Neuronal stem cell (in vitro differentiated cells): ENCODE measurements at regions not wholly inside any gene's neighbourhood (a gene's known extent, or its start where the extent isn't known, plus 50 kb on each side); places are given as distances from the start of the nearest gene placed in this dataset.
"Not testable (repeated sequence)": the region's sequence is repeated elsewhere in the genome, so short reads cannot be mapped to it uniquely, and the experiment has no call there.

ENCODE experiments used
- DNase-seq: peaks from one replicate; pipeline ENCODE4 v3.0.0-alpha.2; 2013; ENCODE audit warnings: low spot score
- H2AFZ ChIP-seq: one replicate; pipeline ENCODE4 v1.6.1; 2013; ENCODE audit warnings: mild to moderate bottlenecking, low read length, inconsistent platforms
- H2AK5ac ChIP-seq: 2 replicates; pipeline ENCODE4 v1.6.1; 2013; ENCODE audit warnings: low read depth, mild to moderate bottlenecking, inconsistent platforms, low read length, moderate library complexity, mixed read lengths
- H2BK120ac ChIP-seq: 2 replicates; pipeline ENCODE4 v1.6.1; 2013; ENCODE audit warnings: low read depth, mild to moderate bottlenecking, inconsistent platforms, low read length, moderate library complexity, mixed read lengths
- H2BK12ac ChIP-seq: one replicate; pipeline ENCODE4 v1.6.1; 2013; ENCODE audit warnings: low read length, inconsistent platforms
- H2BK15ac ChIP-seq: 2 replicates; pipeline ENCODE4 v1.6.1; 2013; ENCODE audit warnings: mild to moderate bottlenecking, low read length, inconsistent platforms, mixed read lengths
- H2BK5ac ChIP-seq: one replicate; pipeline ENCODE4 v1.6.1; 2013; ENCODE audit warnings: inconsistent platforms, mild to moderate bottlenecking, low read length, moderate library complexity
- H3K14ac ChIP-seq: one replicate; pipeline ENCODE4 v1.6.1; 2013; ENCODE audit warnings: low read length, inconsistent platforms
- H3K18ac ChIP-seq: 2 replicates; pipeline ENCODE4 v1.6.1; 2013; ENCODE audit warnings: low read length, inconsistent platforms
- H3K23ac ChIP-seq: 2 replicates; pipeline ENCODE4 v1.6.1; 2013; ENCODE audit warnings: low read depth, mild to moderate bottlenecking, mixed read lengths, low read length, inconsistent platforms; ENCODE audit not compliant: poor library complexity
- H3K27ac ChIP-seq: replicated peaks from 3 replicates; pipeline ENCODE4 v1.5.1; 2013; ENCODE audit warnings: low read length, inconsistent platforms
- H3K27me3 ChIP-seq, 3 experiments: 2 replicates each; pipeline ENCODE4 v1.6.1; 2013; ENCODE audit warnings: low read length in 3 of 3, mild to moderate bottlenecking in 2 of 3, inconsistent platforms in 1 of 3, low read depth in 1 of 3, mixed read lengths in 1 of 3, moderate library complexity in 1 of 3; ENCODE audit not compliant: control insufficient read depth in 3 of 3, insufficient read depth in 3 of 3
- H3K36me3 ChIP-seq, 2 donors: replicated peaks in 1 of 2; 2 replicates each; pipeline ENCODE4 v1.6.1; 2013; ENCODE audit warnings: low read length in 2 of 2; ENCODE audit not compliant: control insufficient read depth in 2 of 2, insufficient read depth in 2 of 2
- H3K4ac ChIP-seq: 2 replicates; pipeline ENCODE4 v1.6.1; 2013; ENCODE audit warnings: inconsistent platforms, mild to moderate bottlenecking, low read length, moderate library complexity
- H3K4me1 ChIP-seq, 2 donors: 1 replicate in 1 of 2; 2 replicates in 1 of 2; pipeline ENCODE4 v1.6.1; 2013; ENCODE audit warnings: low read length in 2 of 2, low read depth in 1 of 2; ENCODE audit not compliant: control insufficient read depth in 2 of 2, insufficient read depth in 1 of 2
- H3K4me2 ChIP-seq: one replicate; pipeline ENCODE4 v1.6.1; 2013; ENCODE audit warnings: mild to moderate bottlenecking, low read length, inconsistent platforms; ENCODE audit not compliant: insufficient read depth, poor library complexity, severe bottlenecking
- H3K4me3 ChIP-seq, 2 donors: 2 replicates each; pipeline ENCODE4 v1.5.1; 2013; ENCODE audit warnings: low read length in 2 of 2, mild to moderate bottlenecking in 2 of 2, inconsistent platforms in 1 of 2, moderate library complexity in 1 of 2
- H3K79me1 ChIP-seq: one replicate; pipeline ENCODE4 v1.6.1; 2013; ENCODE audit warnings: low read depth, mild to moderate bottlenecking, inconsistent platforms, low read length, moderate library complexity
- H3K9ac ChIP-seq: one replicate; pipeline ENCODE4 v1.6.1; 2013; ENCODE audit warnings: mild to moderate bottlenecking, low read depth, low read length, inconsistent platforms; ENCODE audit not compliant: poor library complexity
- H3K9me3 ChIP-seq, 2 donors: replicated peaks in 1 of 2; 2 replicates each; pipeline versions ENCODE3 to v1.6.1; 2013; ENCODE audit warnings: low read length in 2 of 2, mild to moderate bottlenecking in 2 of 2, inconsistent platforms in 1 of 2, low read depth in 1 of 2, mixed read lengths in 1 of 2, moderate library complexity in 1 of 2; ENCODE audit not compliant: control insufficient read depth in 2 of 2, insufficient read depth in 1 of 2
- H4K8ac ChIP-seq: one replicate; pipeline ENCODE4 v1.6.1; 2013; ENCODE audit warnings: low read depth, mild to moderate bottlenecking, inconsistent platforms, low read length, moderate library complexity
- H4K91ac ChIP-seq: one replicate; pipeline ENCODE4 v1.6.1; 2013; ENCODE audit warnings: low read length, low read depth, mild to moderate bottlenecking, inconsistent platforms; ENCODE audit not compliant: poor library complexity
- WGBS, 2 donors: extraction: QIAGEN DNeasy Blood & Tissue Kit; methylation state at CpG; one replicate each; pipeline ENCODE4 v1.1.7; 2013; ENCODE audit warnings: missing lambda C conversion rate in 2 of 2, mixed read lengths in 1 of 2; ENCODE audit not compliant: insufficient read length in 2 of 2, insufficient replicate concordance in 1 of 2; ENCODE audit errors: extremely low coverage in 2 of 2; 5-methylcytosine and 5-hydroxymethylcytosine counted together

GRCh38 chr4:19187096-19187495 is 1064.6 kb upstream of the SLIT2 start:
- Histone ChIP-seq H3K4ac (no peak overlapping the region), H3K9ac (no peak overlapping the region), H4K8ac (no peak overlapping the region), H3K27ac (no peak overlapping the region), H3K14ac (no peak overlapping the region), H2AK5ac (no peak overlapping the region), H3K4me2 (no peak overlapping the region), H3K23ac (no peak overlapping the region), H3K18ac (no peak overlapping the region), H3K79me1 (no peaks in the 10 kb centered on the region), H3K9me3 (no peaks in the 10 kb centered on the region), H2BK120ac (no peak overlapping the region), H3K4me1 (peaks cover 0 to 5% of the 10 kb centered on the region in 2 donors), H2AFZ (peak overlapping the region; percentile 12), H4K91ac (no peak overlapping the region), H3K4me3 (no peak overlapping the region), H2BK5ac (no peak overlapping the region), H2BK15ac (no peak overlapping the region), H3K36me3 (no peaks in the 10 kb centered on the region), H3K27me3 (no peaks in the 10 kb centered on the region), H2BK12ac (no peak overlapping the region)
- WGBS, 2 donors: no CpG with 5 or more reads among the region's 2 CpGs
- DNase-seq: no peak

GRCh38 chr4:19181631-19182030 is 1070.1 kb upstream of the SLIT2 start:
- DNase-seq, H3K4me1 ChIP-seq, H3K9me3 ChIP-seq, H3K9ac ChIP-seq, H2BK5ac ChIP-seq, H3K18ac ChIP-seq, H2BK120ac ChIP-seq, H3K27ac ChIP-seq, H3K14ac ChIP-seq, H3K79me1 ChIP-seq, H3K27me3 ChIP-seq, H4K91ac ChIP-seq, H3K4me3 ChIP-seq, H3K4ac ChIP-seq, H3K36me3 ChIP-seq, H3K4me2 ChIP-seq, H2AK5ac ChIP-seq, H2BK12ac ChIP-seq, H3K23ac ChIP-seq, H4K8ac ChIP-seq, H2BK15ac ChIP-seq: not testable (repeated sequence)
- peak overlapping the region; percentile 56 for H2AFZ ChIP-seq

GRCh38 chr4:19178835-19179234 is 1072.9 kb upstream of the SLIT2 start:
- no peak overlapping the region for H2BK12ac ChIP-seq
- no peak overlapping the region for H3K4ac ChIP-seq
- H3K79me1 ChIP-seq: no peaks in the 10 kb centered on the region
- H3K18ac ChIP-seq: no peak overlapping the region
- H2BK15ac ChIP-seq: no peak overlapping the region
- no peak overlapping the region for H4K91ac ChIP-seq
- H3K4me3 ChIP-seq: no peak overlapping the region
- no peaks in the 10 kb centered on the region for H3K27me3 ChIP-seq
- H3K9ac ChIP-seq: no peak overlapping the region
- no peak overlapping the region for H2AK5ac ChIP-seq
- no peak overlapping the region for H2AFZ ChIP-seq
- H3K14ac ChIP-seq: no peak overlapping the region
- no peak overlapping the region for H4K8ac ChIP-seq
- no peaks in the 10 kb centered on the region for H3K9me3 ChIP-seq
- H3K36me3 ChIP-seq: no peaks in the 10 kb centered on the region
- no peaks in the 10 kb centered on the region for H3K4me1 ChIP-seq
- H3K27ac ChIP-seq: no peak overlapping the region
- WGBS, 2 donors: no CpG with 5 or more reads among the region's 2 CpGs
- no peak overlapping the region for H2BK5ac ChIP-seq
- no peak overlapping the region for H3K23ac ChIP-seq
- no peak for DNase-seq
- H2BK120ac ChIP-seq: no peak overlapping the region
- H3K4me2 ChIP-seq: no peak overlapping the region

DNA sequence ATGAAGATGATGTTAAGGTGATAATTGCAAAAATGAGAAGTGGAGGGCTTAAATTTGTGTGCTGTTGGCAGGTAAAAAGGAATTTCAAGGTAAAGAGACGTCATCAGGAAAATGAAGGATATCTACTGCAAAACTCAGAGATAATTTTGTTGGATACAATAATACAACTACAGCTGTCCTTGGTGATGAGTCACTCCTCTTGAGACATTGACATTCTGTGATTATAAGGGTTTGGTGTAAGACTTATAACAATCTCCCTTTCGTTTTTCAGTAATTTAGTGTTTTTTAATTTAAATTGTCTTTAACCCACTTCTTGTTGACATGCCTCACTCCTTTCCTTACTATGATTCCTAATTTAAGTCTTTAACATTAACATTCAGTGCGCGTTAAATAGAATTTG is 1074.1 kb upstream of the SLIT2 start:
- H3K4me2 ChIP-seq: no peak overlapping the region
- H3K4me3 ChIP-seq: no peak overlapping the region
- H4K91ac ChIP-seq: no peak overlapping the region
- H4K8ac ChIP-seq: no peak overlapping the region
- H3K4ac ChIP-seq: no peak overlapping the region
- no peak overlapping the region for H2AK5ac ChIP-seq
- H2BK15ac ChIP-seq: no peak overlapping the region
- H3K27ac ChIP-seq: no peak overlapping the region
- no peaks in the 10 kb centered on the region for H3K79me1 ChIP-seq
- no peak for DNase-seq
- no peak overlapping the region for H2AFZ ChIP-seq
- H2BK120ac ChIP-seq: no peak overlapping the region
- no peak overlapping the region for H3K9ac ChIP-seq
- no peaks in the 10 kb centered on the region for H3K27me3 ChIP-seq
- WGBS, 2 donors: no CpG with 5 or more reads among the region's 4 CpGs
- no peaks in the 10 kb centered on the region for H3K4me1 ChIP-seq
- H3K23ac ChIP-seq: no peak overlapping the region
- no peak overlapping the region for H2BK5ac ChIP-seq
- H3K9me3 ChIP-seq: no peaks in the 10 kb centered on the region
- no peaks in the 10 kb centered on the region for H3K36me3 ChIP-seq
- H3K14ac ChIP-seq: no peak overlapping the region
- H3K18ac ChIP-seq: no peak overlapping the region
- no peak overlapping the region for H2BK12ac ChIP-seq
